Erythroblast (primary cell): ENCODE measurements at regions not wholly inside any gene's neighbourhood (a gene's known extent, or its start where the extent isn't known, plus 50 kb on each side); places are given as distances from the start of the nearest gene placed in this dataset.
"Not testable (repeated sequence)": the region's sequence is repeated elsewhere in the genome, so short reads cannot be mapped to it uniquely, and the experiment has no call there.

Experiments used
- DNase-seq, 2 experiments: peaks; one replicate each; lab custom pipeline; 2025; lab: John Stamatoyannopoulos, UW
- GATA1 ChIP-seq: IDR thresholded peaks from 2 replicates; pipeline ENCODE4 v1.6.1; 2011; ENCODE audit warnings: low read depth, mild to moderate bottlenecking, control low read depth, low read length, moderate library complexity
- POLR2A ChIP-seq: IDR thresholded peaks from 2 replicates; pipeline ENCODE4 v1.6.1; 2011; ENCODE audit warnings: mild to moderate bottlenecking, low read length

DNA sequence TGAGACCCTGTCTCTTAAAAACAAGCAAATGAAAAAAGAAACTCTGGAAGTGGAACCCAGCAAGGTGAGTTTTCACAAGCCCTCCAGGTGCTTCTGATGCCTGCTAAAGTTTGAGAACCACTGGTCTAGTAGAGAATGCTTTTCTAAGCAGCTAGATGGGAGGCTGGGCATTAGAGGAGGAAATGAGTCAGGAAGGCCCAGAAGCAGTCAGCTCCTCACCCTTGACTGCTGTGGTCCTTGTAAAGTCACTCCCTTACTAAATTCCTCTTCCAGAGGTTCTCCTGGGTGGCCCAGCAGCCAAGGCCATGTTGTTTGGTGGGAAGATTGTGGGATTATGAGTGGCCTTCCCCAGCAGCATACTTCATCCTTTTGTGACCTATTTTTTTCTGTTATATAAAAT, 52.0 kb upstream of the FYN start:
- DNase-seq, result no peak
- no peak for TF ChIP-seq GATA1

DNA sequence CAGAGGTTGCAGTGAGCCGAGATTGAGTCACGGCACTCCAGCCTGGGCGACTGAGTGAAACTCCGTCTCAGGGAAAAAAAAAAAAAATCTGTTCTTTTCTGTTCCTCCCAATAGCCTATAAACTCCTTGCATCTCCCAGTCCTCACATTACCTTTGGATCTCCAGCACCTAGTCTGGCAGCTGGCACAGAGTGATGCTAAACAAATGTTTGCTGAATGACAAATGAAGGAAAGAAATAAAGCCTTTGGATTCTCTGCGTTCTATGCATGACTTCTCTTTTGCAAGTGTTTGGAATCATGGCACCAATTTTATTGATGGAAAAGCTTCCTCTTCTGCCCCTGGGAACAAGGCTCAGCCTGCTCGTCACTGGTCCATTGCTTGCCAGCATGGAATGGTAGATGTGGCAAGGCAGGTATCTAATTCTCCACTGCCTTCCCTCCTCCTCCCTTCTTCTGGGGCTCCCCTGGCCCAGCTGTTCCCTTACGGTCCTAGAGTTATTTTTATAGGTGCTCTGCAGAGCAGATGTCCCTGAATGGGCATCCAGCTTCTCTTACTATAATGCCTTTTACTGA, 53.6 kb upstream of the FYN start:
- TF ChIP-seq POLR2A (no peak), GATA1 (no peak)
- no peak for DNase-seq

DNA sequence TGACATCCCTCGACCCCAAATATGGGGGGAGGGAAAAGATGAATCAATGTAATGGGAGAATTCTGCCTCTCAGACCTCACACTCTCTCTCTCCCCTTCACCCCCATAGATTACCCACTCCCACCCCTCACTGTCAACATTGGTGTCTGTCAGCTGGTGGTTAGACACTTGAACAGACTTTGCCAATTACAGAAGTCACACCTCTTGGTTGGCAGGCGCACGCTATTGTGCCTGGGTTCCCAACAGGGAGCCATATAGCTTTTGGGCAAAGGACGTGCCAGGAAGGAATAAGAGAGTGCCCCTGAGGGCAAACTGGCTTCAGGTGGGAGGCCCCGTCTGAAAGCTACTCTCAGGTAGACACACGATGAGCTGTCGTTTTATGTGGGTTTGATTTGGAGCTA, 54.1 kb upstream of the FYN start:
- TF ChIP-seq POLR2A, result no peak
- no peak for TF ChIP-seq GATA1
- no peak for DNase-seq

GRCh38 chr6:111928139-111928538, 54.9 kb upstream of the FYN start:
- no peak for DNase-seq
- TF ChIP-seq POLR2A (no peak), GATA1 (no peak)

- DNase-seq, result not testable (repeated sequence)
Measured at GRCh38 chr6:111934611-111935010, 61.4 kb upstream of the FYN start.

- no peak for DNase-seq
- TF ChIP-seq GATA1, result no peak
- no peak for TF ChIP-seq POLR2A
Measured at GRCh38 chr6:111936718-111937117, 63.5 kb upstream of the FYN start.

DNA sequence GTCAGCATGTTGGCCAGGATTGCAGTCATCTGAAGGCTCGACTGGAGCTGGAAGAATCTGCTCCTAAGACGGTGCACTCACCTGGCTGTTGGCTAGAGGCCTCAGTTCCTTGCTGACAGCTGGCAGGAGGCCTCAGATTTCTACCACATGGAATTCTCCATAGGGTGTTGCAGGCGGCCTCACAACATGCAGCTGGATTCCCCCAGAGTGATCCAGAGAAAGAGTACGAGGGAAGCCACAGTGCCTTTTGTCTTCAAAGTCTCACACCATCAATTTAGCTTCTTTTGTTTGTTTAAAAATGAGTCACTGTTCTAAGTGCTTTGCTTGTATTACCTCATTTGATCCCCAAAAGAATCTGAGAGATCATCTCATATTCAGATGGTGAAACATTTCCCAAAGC, 65.5 kb upstream of the FYN start:
- TF ChIP-seq POLR2A (no peak), GATA1 (no peak)
- DNase-seq, result no peak

- no peak for DNase-seq
- TF ChIP-seq GATA1 (no peak), POLR2A (no peak)
Measured at GRCh38 chr6:111939902-111940301, 66.7 kb upstream of the FYN start.

GRCh38 chr6:111940801-111941200, 67.5 kb upstream of the FYN start:
- TF ChIP-seq POLR2A (no peak), GATA1 (no peak)
- DNase-seq, result no peak

DNA sequence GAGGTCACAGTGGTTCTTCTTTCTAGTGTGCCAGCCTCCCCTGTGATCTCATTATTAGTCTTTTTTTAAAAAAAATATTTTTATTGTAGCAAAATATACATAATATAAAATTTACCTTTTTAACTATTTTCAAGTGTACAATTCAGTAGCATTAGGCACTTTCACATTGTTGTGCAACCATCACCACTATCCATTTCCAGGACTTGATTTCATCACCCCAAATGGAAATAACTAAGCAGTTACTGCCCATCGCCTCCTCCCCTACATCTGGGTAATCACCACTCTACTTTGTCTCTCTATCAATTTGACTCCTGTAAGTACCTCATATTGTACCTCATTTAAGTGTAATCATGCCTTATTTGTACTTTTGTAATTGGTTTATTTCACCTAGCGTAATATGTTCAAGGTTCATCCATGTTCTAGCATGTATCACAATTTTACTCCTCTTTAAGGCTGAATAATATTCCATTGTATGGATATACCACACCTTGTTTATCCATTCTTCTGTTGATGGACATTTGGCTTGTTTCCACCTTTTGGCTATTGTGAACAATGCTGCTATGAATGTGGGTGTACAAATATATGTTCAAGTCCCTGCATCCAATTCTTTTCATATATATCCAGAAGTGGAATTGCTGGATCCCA, 68.6 kb upstream of the FYN start:
- no peak for DNase-seq
- TF ChIP-seq GATA1, result no peak

GRCh38 chr6:111942561-111942960, 69.3 kb upstream of the FYN start:
- TF ChIP-seq POLR2A (no peak), GATA1 (no peak)
- DNase-seq, result no peak

DNA sequence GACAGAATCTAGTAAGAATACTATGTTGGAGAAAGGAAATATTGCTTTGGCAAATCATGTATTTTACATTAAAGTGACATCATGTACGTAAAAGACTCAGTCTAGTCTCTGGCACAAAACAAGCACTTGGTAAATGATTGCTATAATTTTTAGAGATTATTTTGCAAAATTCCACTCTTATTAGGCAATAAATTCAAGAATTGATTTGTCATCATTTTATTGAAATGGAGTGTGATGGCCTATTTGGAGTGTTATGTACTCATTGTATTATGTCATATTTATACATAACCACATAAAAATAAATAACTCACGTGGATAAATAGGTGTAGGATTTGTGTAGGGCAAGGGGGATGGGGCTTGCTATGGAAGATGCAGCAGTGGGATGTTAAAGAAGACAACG, 70.0 kb upstream of the FYN start:
- no peak for DNase-seq
- no peak for TF ChIP-seq POLR2A
- TF ChIP-seq GATA1, result no peak

- TF ChIP-seq GATA1, result no peak
- TF ChIP-seq POLR2A, result no peak
Measured at GRCh38 chr6:111943726-111944125, 70.5 kb upstream of the FYN start.

DNA sequence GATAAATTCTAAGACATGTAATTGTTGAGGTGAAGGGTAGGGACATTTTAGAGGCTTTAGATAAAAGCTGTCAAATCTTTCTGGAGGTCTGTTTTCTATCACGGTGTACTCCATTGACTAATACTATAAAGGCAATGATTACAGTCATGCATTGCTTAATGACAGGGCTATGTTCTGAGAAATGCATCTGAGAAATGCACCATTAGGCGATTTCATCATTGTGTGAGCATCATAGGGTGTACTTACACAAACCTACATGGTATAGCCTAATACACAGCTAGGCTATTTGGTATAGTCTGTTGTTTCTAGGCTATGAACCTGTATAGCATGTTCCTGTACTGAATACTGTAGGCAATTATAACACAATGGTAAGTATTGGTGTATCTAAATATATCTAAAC, 71.3 kb upstream of the FYN start:
- TF ChIP-seq GATA1 (no peak), POLR2A (no peak)
- DNase-seq, result no peak

More at GRCh38 chr6:111943726-111944125, 70.5 kb upstream of the FYN start:
- DNase-seq, result no peak

DNA sequence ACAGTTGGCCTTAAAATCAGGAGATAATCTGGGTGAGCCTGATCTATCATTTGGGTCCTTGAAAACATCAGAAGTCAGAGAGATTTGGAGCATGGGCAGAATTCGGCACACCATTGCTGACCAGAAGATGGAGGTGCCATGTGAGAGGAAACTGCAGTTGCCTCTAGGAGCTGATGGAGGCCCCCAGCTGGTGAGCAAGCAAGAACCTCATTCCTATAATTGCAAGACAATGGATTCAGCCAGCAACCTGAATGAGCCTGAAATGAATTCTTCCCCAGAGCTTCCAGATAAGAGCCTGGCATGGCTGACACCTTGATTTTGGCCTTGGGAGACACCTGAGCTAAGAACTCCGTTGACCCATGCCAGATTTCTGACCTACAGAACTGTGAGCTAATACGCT, 76.3 kb upstream of the FYN start:
- DNase-seq, result no peak
- TF ChIP-seq GATA1, result no peak
- no peak for TF ChIP-seq POLR2A

GRCh38 chr6:111949984-111950383, 76.7 kb upstream of the FYN start:
- not testable (repeated sequence) for DNase-seq
